Endothelial cell of umbilical vein (primary cell): ENCODE measurements at regions not wholly inside any gene's neighbourhood (a gene's known extent, or its start where the extent isn't known, plus 50 kb on each side); places are given as distances from the start of the nearest gene placed in this dataset.

Source experiments
- BruUV-seq: library from RNA; stranded (reverse); fragments of 400-500 nt; replicated peaks from 2 replicates; lab custom pipeline; 2021; lab: Mats Ljungman, UMichigan
- CTCF ChIA-PET: fragments of 300-600, 350-600 bp; sonication (Branson Sonifier 250); formaldehyde crosslinking; loops from one replicate; lab custom pipeline; 2021; ENCODE audit warnings: antibody characterized with exemption, inconsistent platforms; lab: Charles Lee
- POLR2A ChIA-PET: fragments of 300-600, 350-600 bp; sonication (Branson Sonifier 250); formaldehyde crosslinking; loops from one replicate; lab custom pipeline; 2021; ENCODE audit warnings: antibody characterized with exemption, inconsistent platforms; lab: Charles Lee
- DNase-seq: peaks from one replicate; pipeline ENCODE4 v3.0.0-alpha.2; 2011; ENCODE audit warnings: low read depth, low spot score
- FAIRE-seq: peaks from 2 replicates; lab custom pipeline; 2011; peaks lifted over from hg19 to GRCh38; lab: Jason Lieb, UNC
- H2AFZ ChIP-seq: 2 replicates; pipeline ENCODE4 v1.6.0; 2012; ENCODE audit warnings: low read depth, low read length, control low read depth, inconsistent platforms
- H3K27ac ChIP-seq: 2 replicates; pipeline ENCODE4 v1.5.1; 2011; ENCODE audit warnings: low read depth, mild to moderate bottlenecking, control low read depth, low read length, moderate library complexity; ENCODE audit not compliant: insufficient read depth
- H3K27me3 ChIP-seq, 2 experiments: 2 replicates each; pipeline versions ENCODE4 v1.6.0 to v1.6.1; 2011; ENCODE audit warnings: low read length in 2 of 2, mixed read lengths in 1 of 2; ENCODE audit not compliant: control insufficient read depth in 2 of 2, insufficient read depth in 2 of 2
- H3K36me3 ChIP-seq, 2 experiments: 2 replicates in 1 of 2; 3 replicates in 1 of 2; pipeline ENCODE4 v1.5.1; 2011; ENCODE audit warnings: low read length in 2 of 2, mild to moderate bottlenecking in 1 of 2, moderate library complexity in 1 of 2; ENCODE audit not compliant: control insufficient read depth in 2 of 2, insufficient read depth in 2 of 2; ENCODE audit errors: extremely low read depth in 1 of 2
- H3K4me1 ChIP-seq: 3 replicates; pipeline ENCODE4 v1.5.1; 2011; ENCODE audit warnings: mild to moderate bottlenecking, low read length; ENCODE audit not compliant: control insufficient read depth, insufficient read depth; ENCODE audit errors: extremely low read depth
- H3K4me2 ChIP-seq: 2 replicates; pipeline ENCODE4 v1.6.1; 2011; ENCODE audit warnings: low read length, control low read depth, mixed read lengths; ENCODE audit not compliant: insufficient read depth
- H3K4me3 ChIP-seq, 3 experiments: fragments of 200-600 bp in 1 of 3; sonication (generic), shearing (Covaris generic) in 1 of 3; replicated peaks in 1 of 3; 2 replicates each; pipeline ENCODE4 v1.5.1; 2011 to 2016; ENCODE audit warnings: control low read depth in 3 of 3, low read length in 3 of 3, mild to moderate bottlenecking in 2 of 3, inconsistent platforms in 1 of 3, low read depth in 1 of 3, moderate library complexity in 1 of 3; ENCODE audit not compliant: insufficient read depth in 1 of 3
- H3K79me2 ChIP-seq: 2 replicates; pipeline ENCODE4 v1.6.0; 2012; ENCODE audit warnings: low read length, inconsistent platforms; ENCODE audit not compliant: control insufficient read depth, insufficient read depth
- H3K9ac ChIP-seq: replicated peaks from 2 replicates; pipeline ENCODE3; 2011; ENCODE audit warnings: low read length, control low read depth; ENCODE audit not compliant: insufficient read depth; ENCODE audit errors: extremely low read depth
- H3K9me1 ChIP-seq: replicated peaks from 3 replicates; pipeline ENCODE4 v1.6.0; 2011; ENCODE audit warnings: mild to moderate bottlenecking, low read length; ENCODE audit not compliant: control insufficient read depth, insufficient read depth; ENCODE audit errors: extremely low read depth
- H3K9me3 ChIP-seq: replicated peaks from 2 replicates; pipeline ENCODE4 v1.5.1; 2012; ENCODE audit warnings: low read length, inconsistent platforms; ENCODE audit not compliant: control insufficient read depth, insufficient read depth
- H4K20me1 ChIP-seq: replicated peaks from 2 replicates; pipeline ENCODE3; 2011; ENCODE audit warnings: mild to moderate bottlenecking, low read length; ENCODE audit not compliant: control insufficient read depth, insufficient read depth; ENCODE audit errors: extremely low read depth
- EZH2 ChIP-seq: IDR thresholded peaks from 2 replicates; pipeline ENCODE4 v1.6.1; 2012; ENCODE audit warnings: borderline replicate concordance, low read depth, mild to moderate bottlenecking, moderate library complexity, low read length, inconsistent platforms; ENCODE audit not compliant: severe bottlenecking
- FOS ChIP-seq: IDR thresholded peaks from 2 replicates; pipeline ENCODE4 v1.6.1; 2011; ENCODE audit warnings: mild to moderate bottlenecking, low read length, moderate library complexity, borderline replicate concordance; ENCODE audit not compliant: insufficient read depth
- GATA2 ChIP-seq: IDR thresholded peaks from 2 replicates; pipeline ENCODE4 v1.7.0; 2011; ENCODE audit warnings: low read depth, mild to moderate bottlenecking, moderate library complexity, mixed read lengths, low read length; ENCODE audit not compliant: insufficient read length, insufficient read depth
- JUN ChIP-seq: IDR thresholded peaks from 2 replicates; pipeline ENCODE4 v1.6.1; 2011; ENCODE audit warnings: borderline replicate concordance, low read depth; ENCODE audit not compliant: insufficient read length, insufficient read depth
- MYC ChIP-seq: IDR thresholded peaks from one replicate; pipeline ENCODE4 v1.6.1; 2011; ENCODE audit warnings: mild to moderate bottlenecking, low read depth, low read length
- POLR2A ChIP-seq: IDR thresholded peaks from 2 replicates; pipeline ENCODE4 v1.6.1; 2012; ENCODE audit warnings: low read depth, mild to moderate bottlenecking, control low read depth, low read length
- POLR2AphosphoS5 ChIP-seq: IDR thresholded peaks from 2 replicates; pipeline ENCODE4 v1.6.1; 2012; ENCODE audit warnings: low read depth, mild to moderate bottlenecking, control low read depth, low read length, moderate library complexity; ENCODE audit not compliant: insufficient read depth
- dilution Hi-C: fragments of 300-500 bp; cut with MboI; formaldehyde crosslinking; loops from one replicate; pipeline ENCODE4 v1.15.0; 2019; ENCODE audit warnings: low sequenced_read_pairs; ENCODE audit not compliant: extremely low pct_ligation_motif_present
- intact Hi-C: fragments of 100-400 bp; cut with micrococcal nuclease; formaldehyde crosslinking; loops from one replicate; pipeline ENCODE4 v1.10.0; 2022
- TF ChIP-seq, protein P1 (sequence below): IDR thresholded peaks from 2 replicates; pipeline ENCODE4 v1.6.1; 2011; ENCODE audit not compliant: insufficient read depth, insufficient read length
- TF ChIP-seq, protein P2 (sequence below), 2 donors: IDR thresholded peaks; 1 replicate in 1 of 2; 2 replicates in 1 of 2; pipeline ENCODE4 v1.5.1; 2011; ENCODE audit warnings: low read length in 2 of 2, mild to moderate bottlenecking in 2 of 2, moderate library complexity in 2 of 2, control low read depth in 1 of 2, inconsistent platforms in 1 of 2, low read depth in 1 of 2; ENCODE audit not compliant: insufficient read depth in 1 of 2; ENCODE audit errors: extremely low read depth in 1 of 2

DNA sequence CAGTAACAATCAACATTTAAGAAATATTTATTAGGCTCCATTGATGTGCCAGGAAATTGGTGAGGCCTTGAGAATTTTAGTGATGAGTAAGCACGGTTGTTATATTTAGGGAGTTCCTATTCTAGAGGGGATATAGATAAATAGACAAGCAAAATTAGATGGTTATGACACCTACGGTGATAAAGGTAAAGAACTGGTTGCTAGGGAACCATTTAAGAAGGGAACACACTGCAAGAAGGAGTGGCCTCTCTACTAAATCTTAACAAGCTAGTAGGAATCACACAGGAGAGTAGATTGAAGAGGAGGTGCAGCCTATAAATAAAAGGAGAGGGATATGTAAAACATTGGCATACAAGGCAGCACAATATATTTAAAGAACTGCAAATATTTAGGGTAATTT lies 155.2 kb downstream of the LRIG3 start:
- no peaks in the 10 kb centered on the region for H3K9me3 ChIP-seq
- intact Hi-C loops = no loop called here
- H3K4me1 ChIP-seq = no peaks in the 10 kb centered on the region
- H2AFZ ChIP-seq = no peak overlapping the region
- no peaks in the 10 kb centered on the region for H4K20me1 ChIP-seq
- ChIA-PET POLR2A (no interaction called here), CTCF (no interaction called here)
- TF ChIP-seq JUN (no peak), POLR2AphosphoS5 (no peak), EZH2 (no peak), MYC (no peak), FOS (no peak), GATA2 (no peak), POLR2A (no peak)
- TF ChIP-seq, protein P1, sequence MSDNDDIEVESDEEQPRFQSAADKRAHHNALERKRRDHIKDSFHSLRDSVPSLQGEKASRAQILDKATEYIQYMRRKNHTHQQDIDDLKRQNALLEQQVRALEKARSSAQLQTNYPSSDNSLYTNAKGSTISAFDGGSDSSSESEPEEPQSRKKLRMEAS = no peak
- TF ChIP-seq, protein P2, sequence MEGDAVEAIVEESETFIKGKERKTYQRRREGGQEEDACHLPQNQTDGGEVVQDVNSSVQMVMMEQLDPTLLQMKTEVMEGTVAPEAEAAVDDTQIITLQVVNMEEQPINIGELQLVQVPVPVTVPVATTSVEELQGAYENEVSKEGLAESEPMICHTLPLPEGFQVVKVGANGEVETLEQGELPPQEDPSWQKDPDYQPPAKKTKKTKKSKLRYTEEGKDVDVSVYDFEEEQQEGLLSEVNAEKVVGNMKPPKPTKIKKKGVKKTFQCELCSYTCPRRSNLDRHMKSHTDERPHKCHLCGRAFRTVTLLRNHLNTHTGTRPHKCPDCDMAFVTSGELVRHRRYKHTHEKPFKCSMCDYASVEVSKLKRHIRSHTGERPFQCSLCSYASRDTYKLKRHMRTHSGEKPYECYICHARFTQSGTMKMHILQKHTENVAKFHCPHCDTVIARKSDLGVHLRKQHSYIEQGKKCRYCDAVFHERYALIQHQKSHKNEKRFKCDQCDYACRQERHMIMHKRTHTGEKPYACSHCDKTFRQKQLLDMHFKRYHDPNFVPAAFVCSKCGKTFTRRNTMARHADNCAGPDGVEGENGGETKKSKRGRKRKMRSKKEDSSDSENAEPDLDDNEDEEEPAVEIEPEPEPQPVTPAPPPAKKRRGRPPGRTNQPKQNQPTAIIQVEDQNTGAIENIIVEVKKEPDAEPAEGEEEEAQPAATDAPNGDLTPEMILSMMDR (IDR thresholded peaks at IDR 0.05; ENCODE audit: extremely low read depth in 1 of 2, insufficient read depth in 1 of 2, low read depth in 1 of 2, low read length in 2 of 2) = no peak
- H3K36me3 ChIP-seq = no peaks in the 10 kb centered on the region
- DNase-seq = no peak
- H3K79me2 ChIP-seq = no peaks in the 10 kb centered on the region
- no peak overlapping the region for H3K27ac ChIP-seq
- no peak overlapping the region for H3K9ac ChIP-seq
- dilution Hi-C loops = no loop called here
- FAIRE-seq = no peak
- no peaks in the 10 kb centered on the region for H3K27me3 ChIP-seq
- H3K9me1 ChIP-seq = no peaks in the 10 kb centered on the region
- no peak overlapping the region for H3K4me2 ChIP-seq
- no TSS peak for BruUV-seq
- no peak overlapping the region for H3K4me3 ChIP-seq
